GM12878 (cell line): ENCODE measurements at regions not wholly inside any gene's neighbourhood (a gene's known extent, or its start where the extent isn't known, plus 50 kb on each side); places are given as distances from the start of the nearest gene placed in this dataset.

Experiments used
- ATAC-seq: fragments of 200-7000 bp; cut with Tn5 transposase; 3 replicates; pipeline ENCODE4 v1.9.1; 2020; ENCODE audit warnings: mild to moderate bottlenecking, moderate library complexity
- BruUV-seq: library from RNA; stranded (reverse); fragments of 400-500 nt; replicated peaks from 2 replicates; lab custom pipeline; 2021; lab: Mats Ljungman, UMichigan
- CTCF ChIA-PET: fragments of 300-600 bp; sonication (Branson Sonifier 250); formaldehyde crosslinking; extraction: SDS; loops from one replicate; lab custom pipeline; 2021; ENCODE audit warnings: inconsistent platforms; lab: Yijun Ruan, JAX
- POLR2A ChIA-PET: fragments of 350-600 bp; formaldehyde crosslinking; extraction: SDS; loops from one replicate; lab custom pipeline; 2021; ENCODE audit warnings: inconsistent platforms; lab: Charles Lee
- RAD21 ChIA-PET: fragments of 300-600 bp; sonication (Branson Sonifier 250); formaldehyde crosslinking; loops from one replicate; lab custom pipeline; 2023; ENCODE audit warnings: antibody characterized with exemption; ENCODE audit not compliant: unreplicated experiment; lab: Charles Lee
- SMC1A ChIA-PET: fragments of 300-600 bp; sonication (Branson Sonifier 250); formaldehyde crosslinking; loops from one replicate; lab custom pipeline; 2023; ENCODE audit not compliant: unreplicated experiment, uncharacterized antibody; lab: Charles Lee
- DNase-seq: peaks from one replicate; pipeline ENCODE4 v3.0.0-alpha.2; 2011; ENCODE audit warnings: low read depth, low spot score
- FAIRE-seq: peaks from 3 replicates; lab custom pipeline; 2011; peaks lifted over from hg19 to GRCh38; lab: Jason Lieb, UNC
- H2AFZ ChIP-seq: 2 replicates; pipeline ENCODE4 v1.6.0; 2011; ENCODE audit warnings: low read depth, low read length, control low read depth; ENCODE audit not compliant: control insufficient read depth
- H3K27ac ChIP-seq: 2 replicates; pipeline ENCODE4 v1.5.1; 2011; ENCODE audit warnings: control low read depth; ENCODE audit not compliant: control insufficient read depth, insufficient read depth
- H3K27me3 ChIP-seq, 2 experiments: replicated peaks in 1 of 2; 2 replicates each; pipeline versions ENCODE4 v1.6.0 to v1.6.1; 2011; ENCODE audit warnings: low read length in 1 of 2; ENCODE audit not compliant: control insufficient read depth in 2 of 2, insufficient read depth in 2 of 2
- H3K36me3 ChIP-seq, 2 experiments: 2 replicates each; pipeline ENCODE4 v1.5.1; 2011; ENCODE audit warnings: low read length in 1 of 2; ENCODE audit not compliant: control insufficient read depth in 2 of 2, insufficient read depth in 2 of 2
- H3K4me1 ChIP-seq: 2 replicates; pipeline ENCODE4 v1.6.1; 2011; ENCODE audit warnings: mild to moderate bottlenecking, low read length, moderate library complexity, mixed read lengths; ENCODE audit not compliant: control insufficient read depth, insufficient read depth
- H3K4me2 ChIP-seq: 2 replicates; pipeline ENCODE4 v1.6.0; 2011; ENCODE audit warnings: control low read depth; ENCODE audit not compliant: control insufficient read depth, insufficient read depth
- H3K4me3 ChIP-seq: fragments of 200-600 bp; sonication (generic); 2 replicates; pipeline ENCODE4 v1.5.1; 2016
- H3K79me2 ChIP-seq: 2 replicates; pipeline ENCODE4 v1.6.0; 2011; ENCODE audit warnings: low read length; ENCODE audit not compliant: control insufficient read depth, insufficient read depth
- H3K9ac ChIP-seq: 2 replicates; pipeline ENCODE4 v1.8.0; 2011; ENCODE audit warnings: low read length, control low read depth, mixed read lengths; ENCODE audit not compliant: control insufficient read depth, insufficient read depth
- H3K9me3 ChIP-seq: replicated peaks from 3 replicates; pipeline ENCODE4 v1.5.1; 2011; ENCODE audit warnings: mild to moderate bottlenecking, low read length; ENCODE audit not compliant: control insufficient read depth, insufficient read depth
- H4K20me1 ChIP-seq: 2 replicates; pipeline ENCODE4 v1.6.0; 2011; ENCODE audit not compliant: control insufficient read depth, insufficient read depth
- CTCF ChIP-seq, 3 experiments: IDR thresholded peaks in 2 of 3; conservative IDR thresholded peaks in 1 of 3; 2 replicates each; pipeline ENCODE4 v1.5.1; 2011; ENCODE audit warnings: low read depth in 3 of 3, low read length in 3 of 3, mild to moderate bottlenecking in 3 of 3, control low read depth in 2 of 3, moderate library complexity in 2 of 3, inconsistent platforms in 1 of 3, mixed read lengths in 1 of 3; ENCODE audit not compliant: control insufficient read depth in 2 of 3, insufficient read depth in 1 of 3; ENCODE audit errors: extremely low read depth in 1 of 3
- FOXK2 ChIP-seq: fragments of 450-650 bp; IDR thresholded peaks from 2 replicates; pipeline ENCODE4 v1.6.1; 2017; ENCODE audit warnings: mild to moderate bottlenecking, moderate library complexity
- FOXM1 ChIP-seq: IDR thresholded peaks from 2 replicates; pipeline ENCODE4 v1.6.1; 2012; ENCODE audit warnings: low read depth, mild to moderate bottlenecking, inconsistent platforms, low read length, moderate library complexity
- KDM1A ChIP-seq: fragments of 200-600 bp; sonication (generic); IDR thresholded peaks from 2 replicates; pipeline ENCODE4 v1.6.1; 2016; ENCODE audit warnings: borderline replicate concordance
- NFYB ChIP-seq: IDR thresholded peaks from 2 replicates; pipeline ENCODE4 v1.6.1; 2011; ENCODE audit warnings: low read depth, mild to moderate bottlenecking, low read length, improper control_type of control experiment, moderate library complexity; ENCODE audit not compliant: insufficient read depth
- POLR2AphosphoS5 ChIP-seq: IDR thresholded peaks from 2 replicates; pipeline ENCODE4 v1.6.1; 2011; ENCODE audit warnings: mild to moderate bottlenecking, low read length, inconsistent platforms
- RELA ChIP-seq: fragments of 450-650 bp; IDR thresholded peaks from 2 replicates; pipeline ENCODE4 v1.8.0; 2014; ENCODE audit warnings: borderline replicate concordance; ENCODE audit not compliant: partially characterized antibody
- SUZ12 ChIP-seq: fragments of 200-600 bp; sonication (generic); IDR thresholded peaks from one replicate; pipeline ENCODE4 v1.6.1; 2018; ENCODE audit warnings: antibody characterized with exemption, mild to moderate bottlenecking; ENCODE audit not compliant: unreplicated experiment
- WGBS: methylation state at CpG from one replicate; pipeline ENCODE4 v1.1.6; 2016; ENCODE audit warnings: low lambda C conversion rate; ENCODE audit not compliant: insufficient replicate concordance, insufficient coverage; ENCODE audit errors: missing lambda C conversion rate; 5-methylcytosine and 5-hydroxymethylcytosine counted together
- in situ Hi-C: fragments of 300-500 bp; cut with MboI; formaldehyde crosslinking; loops from 9 replicates; pipeline ENCODE4 v1.14.3; 2018; ENCODE audit warnings: mixed read lengths
- intact Hi-C: fragments of 100-400 bp; cut with micrococcal nuclease; formaldehyde crosslinking; loops from one replicate; pipeline ENCODE4 v1.14.2; 2022; ENCODE audit not compliant: unreplicated experiment

GRCh38 chr13:111422348-111422747 lies 101.9 kb downstream of the TEX29 start:
- no peak overlapping the region for H3K9ac ChIP-seq
- H2AFZ ChIP-seq, result no peak overlapping the region
- BruUV-seq, result no TSS peak
- intact Hi-C loops, result no loop called here
- in situ Hi-C loops, result no loop called here
- H3K27me3 ChIP-seq, result no peaks in the 10 kb centered on the region
- no peak overlapping the region for H3K4me2 ChIP-seq
- H3K4me3 ChIP-seq, result no peak overlapping the region
- no peak overlapping the region for H3K27ac ChIP-seq
- ATAC-seq (no peak), DNase-seq (no peak), FAIRE-seq (no peak)
- ChIA-PET RAD21 (no interaction called here), CTCF (no interaction called here), SMC1A (no interaction called here), POLR2A (no interaction called here)
- H3K9me3 ChIP-seq, result no peaks in the 10 kb centered on the region
- WGBS, result 49% methylated on average over 13 of the region's 13 CpGs
- H3K4me1 ChIP-seq, result no peaks in the 10 kb centered on the region
- H3K79me2 ChIP-seq, result no peaks in the 10 kb centered on the region
- TF ChIP-seq SUZ12 (no peak), NFYB (no peak), RELA (no peak), FOXM1 (no peak), POLR2AphosphoS5 (no peak), FOXK2 (no peak), KDM1A (no peak), CTCF (IDR thresholded peaks at IDR 0.05 in 2 of 3, conservative IDR thresholded peaks at IDR 0.05 in 1 of 3; ENCODE audit: control insufficient read depth in 2 of 3, extremely low read depth in 1 of 3, insufficient read depth in 1 of 3, low read depth in 3 of 3, low read length in 3 of 3) (no peak)
- H3K36me3 ChIP-seq, result no peaks in the 10 kb centered on the region
- no peaks in the 10 kb centered on the region; the same call in 1 of the 2 replicates for H4K20me1 ChIP-seq
